GM12801 (cell line): ENCODE measurements at regions not wholly inside any gene's neighbourhood (a gene's known extent, or its start where the extent isn't known, plus 50 kb on each side); places are given as distances from the start of the nearest gene placed in this dataset.

ENCODE experiments used
- TF ChIP-seq, protein P1 (sequence below): IDR thresholded peaks from one replicate; pipeline ENCODE4 v1.5.1; 2011; ENCODE audit warnings: control low read depth; ENCODE audit not compliant: insufficient read length; ENCODE audit errors: extremely low read depth

DNA sequence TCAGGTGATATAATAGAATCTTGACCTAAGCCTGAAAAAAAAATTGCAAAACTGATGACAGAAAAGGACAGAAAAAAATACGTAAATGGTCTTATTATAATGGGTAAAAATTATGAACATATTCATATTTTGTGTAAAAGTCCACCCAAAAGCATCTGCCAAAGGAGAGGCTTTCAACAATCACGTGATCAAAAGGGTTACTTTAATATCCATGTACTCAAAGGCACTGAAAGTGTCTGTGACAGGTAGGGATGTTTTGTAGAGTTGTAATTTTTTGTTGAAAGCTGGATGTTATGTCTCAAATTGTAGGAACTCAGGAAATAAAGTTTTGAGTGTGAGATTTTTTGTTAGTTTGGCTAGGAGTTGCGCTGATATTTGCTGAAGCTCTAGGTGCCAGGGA lies 144.8 kb upstream of the GALNTL6 start:
- TF ChIP-seq, protein P1, sequence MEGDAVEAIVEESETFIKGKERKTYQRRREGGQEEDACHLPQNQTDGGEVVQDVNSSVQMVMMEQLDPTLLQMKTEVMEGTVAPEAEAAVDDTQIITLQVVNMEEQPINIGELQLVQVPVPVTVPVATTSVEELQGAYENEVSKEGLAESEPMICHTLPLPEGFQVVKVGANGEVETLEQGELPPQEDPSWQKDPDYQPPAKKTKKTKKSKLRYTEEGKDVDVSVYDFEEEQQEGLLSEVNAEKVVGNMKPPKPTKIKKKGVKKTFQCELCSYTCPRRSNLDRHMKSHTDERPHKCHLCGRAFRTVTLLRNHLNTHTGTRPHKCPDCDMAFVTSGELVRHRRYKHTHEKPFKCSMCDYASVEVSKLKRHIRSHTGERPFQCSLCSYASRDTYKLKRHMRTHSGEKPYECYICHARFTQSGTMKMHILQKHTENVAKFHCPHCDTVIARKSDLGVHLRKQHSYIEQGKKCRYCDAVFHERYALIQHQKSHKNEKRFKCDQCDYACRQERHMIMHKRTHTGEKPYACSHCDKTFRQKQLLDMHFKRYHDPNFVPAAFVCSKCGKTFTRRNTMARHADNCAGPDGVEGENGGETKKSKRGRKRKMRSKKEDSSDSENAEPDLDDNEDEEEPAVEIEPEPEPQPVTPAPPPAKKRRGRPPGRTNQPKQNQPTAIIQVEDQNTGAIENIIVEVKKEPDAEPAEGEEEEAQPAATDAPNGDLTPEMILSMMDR, result no peak

DNA sequence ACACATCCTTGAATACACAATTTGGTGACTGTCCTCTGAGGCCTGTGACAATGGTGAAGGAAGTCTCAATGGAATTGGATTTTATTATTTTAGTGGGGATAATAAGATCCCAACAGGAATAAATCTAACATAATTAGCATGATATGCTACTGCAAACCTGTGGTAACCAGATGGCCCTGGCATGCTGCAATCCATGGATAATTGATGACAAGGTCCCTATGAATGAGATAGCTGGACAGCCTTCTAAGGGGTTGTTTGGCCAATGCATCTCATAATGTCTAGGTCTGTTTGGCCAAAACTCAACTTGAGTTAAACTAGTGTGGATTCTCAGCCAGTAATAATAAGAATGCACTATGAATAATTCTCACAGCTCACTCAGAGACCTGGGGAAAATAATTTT lies 145.3 kb upstream of the GALNTL6 start:
- TF ChIP-seq, protein P1, result no peak

DNA sequence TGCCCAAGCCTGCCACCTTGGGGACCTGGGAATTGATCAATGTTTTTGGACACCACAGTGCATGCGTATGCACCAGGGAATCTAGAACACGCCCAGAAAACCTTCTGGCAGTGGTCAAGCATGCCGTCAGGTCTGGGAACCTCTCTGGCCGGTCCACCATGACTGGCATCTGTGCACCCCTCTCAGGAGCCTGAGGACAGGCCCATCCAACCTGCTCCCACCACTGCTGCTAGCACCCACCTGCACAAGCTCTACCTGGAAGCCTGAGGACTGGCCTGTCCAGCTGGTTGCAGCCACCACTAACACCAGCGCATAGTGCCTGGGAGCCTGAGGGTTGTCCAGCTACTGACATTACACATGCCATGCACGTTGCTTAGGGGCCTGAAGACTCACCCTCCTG lies 162.1 kb upstream of the GALNTL6 start:
- TF ChIP-seq, protein P1, result no peak

DNA sequence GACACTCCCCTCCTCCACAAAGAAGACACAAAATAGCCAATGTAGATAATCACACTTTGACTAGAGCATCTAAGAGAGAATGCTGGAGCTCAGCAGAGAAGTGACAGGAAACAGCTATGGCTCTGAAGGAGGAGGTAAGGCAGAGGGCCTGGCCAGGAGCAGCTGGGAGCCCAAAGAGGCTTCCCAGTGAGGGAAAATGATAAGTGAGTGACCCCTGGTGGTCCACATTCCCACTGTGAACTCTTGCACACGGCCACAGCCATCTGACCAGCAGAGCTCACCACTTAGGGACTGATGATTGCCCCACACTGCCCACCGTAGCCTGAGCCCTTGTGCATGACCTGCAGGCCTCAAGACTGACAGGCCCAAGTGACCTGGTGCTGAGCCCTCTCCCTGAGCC lies 162.7 kb upstream of the GALNTL6 start:
- TF ChIP-seq, protein P1, result no peak

DNA sequence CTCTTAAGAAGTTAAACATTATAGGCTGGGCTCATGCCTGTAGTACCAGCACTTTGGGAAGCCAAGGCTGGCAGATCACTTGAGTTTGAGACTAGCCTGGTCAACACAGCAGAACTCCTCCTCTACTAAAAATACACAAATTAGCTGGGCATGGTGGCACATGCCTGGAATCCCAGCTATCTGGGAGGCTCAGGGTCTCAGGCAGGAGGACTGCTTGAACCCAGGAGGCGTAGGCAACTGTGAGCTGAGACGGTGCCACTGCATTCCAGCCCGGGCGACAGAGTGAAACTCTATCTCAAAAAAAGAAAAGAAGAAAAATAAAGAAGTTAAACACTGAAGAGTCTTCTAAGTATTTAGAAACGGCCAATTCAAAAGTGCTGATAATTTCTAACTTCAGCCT lies 164.3 kb upstream of the GALNTL6 start:
- TF ChIP-seq, protein P1, result no peak

DNA sequence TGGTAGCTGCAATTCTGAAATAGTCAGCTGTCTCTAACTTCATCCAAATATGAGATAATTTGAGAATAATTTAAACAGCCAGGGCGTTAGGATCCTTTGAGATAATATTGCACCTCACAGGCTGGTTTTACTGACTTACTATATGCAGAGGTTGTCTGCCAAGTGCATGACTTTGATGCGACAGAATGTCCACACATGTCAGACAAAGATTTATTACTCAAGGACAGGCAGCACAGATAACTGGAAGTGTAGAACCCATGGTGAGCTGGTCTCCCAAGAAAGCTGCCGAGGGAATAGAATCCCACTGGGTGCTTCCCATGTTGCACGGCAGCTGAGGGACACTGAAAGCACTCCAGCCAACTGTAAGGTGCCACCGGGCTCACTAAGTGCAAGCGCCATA lies 166.2 kb upstream of the GALNTL6 start:
- TF ChIP-seq, protein P1, result no peak

DNA sequence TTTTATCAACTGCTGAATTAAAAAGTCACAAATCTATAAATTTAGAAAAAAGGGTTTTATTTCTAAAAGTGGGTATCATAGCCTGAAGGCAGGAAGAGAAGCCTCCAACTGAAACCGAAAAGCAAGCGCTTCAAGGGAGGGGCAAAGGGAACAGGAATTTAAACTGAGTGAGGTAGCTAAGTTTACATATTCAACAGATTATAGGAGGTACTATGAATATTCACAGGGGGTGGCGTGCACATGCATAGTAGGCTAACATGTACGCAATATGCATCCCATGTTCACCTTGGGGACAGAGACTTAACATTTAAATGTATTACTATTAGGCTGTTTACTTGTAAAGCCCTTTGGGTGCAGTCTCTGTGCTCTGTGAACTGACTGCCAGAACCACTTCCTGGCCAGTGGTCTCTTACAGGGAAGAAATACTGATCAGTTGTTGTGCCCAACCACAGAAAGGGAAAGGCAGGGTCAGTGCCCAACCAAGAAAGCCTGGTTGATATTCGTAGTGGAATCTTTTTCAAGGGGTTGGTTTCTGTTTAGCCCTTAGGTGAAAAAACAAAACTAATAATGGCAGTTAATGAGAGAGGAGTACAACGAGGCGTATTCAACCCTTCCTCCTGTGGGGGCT lies 168.7 kb upstream of the GALNTL6 start:
- TF ChIP-seq, protein P1, result no peak

DNA sequence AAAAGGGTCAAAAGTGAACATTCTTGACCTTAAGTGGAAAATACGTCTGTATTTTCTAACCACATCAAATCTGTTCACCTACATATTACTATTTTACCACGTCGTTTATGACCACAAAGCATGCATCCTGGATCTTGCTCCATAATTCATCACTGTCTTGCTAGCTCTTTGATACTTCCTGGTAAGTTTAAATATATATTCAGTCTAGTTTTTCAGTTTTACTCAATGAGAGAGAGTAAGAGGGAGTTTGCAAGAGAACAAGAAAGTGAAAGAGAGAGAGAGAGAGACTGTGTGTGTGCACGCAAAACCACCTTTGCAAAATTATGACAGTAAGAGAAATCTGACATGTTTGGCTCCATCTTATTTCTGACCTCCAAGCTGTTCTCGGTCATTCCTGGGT lies 173.7 kb upstream of the GALNTL6 start:
- TF ChIP-seq, protein P1, result no peak
